ENCODE measurements at regions not wholly inside any gene's neighbourhood (a gene's known extent, or its start where the extent isn't known, plus 50 kb on each side); places are given as distances from the start of the nearest gene placed in this dataset.

DNA sequence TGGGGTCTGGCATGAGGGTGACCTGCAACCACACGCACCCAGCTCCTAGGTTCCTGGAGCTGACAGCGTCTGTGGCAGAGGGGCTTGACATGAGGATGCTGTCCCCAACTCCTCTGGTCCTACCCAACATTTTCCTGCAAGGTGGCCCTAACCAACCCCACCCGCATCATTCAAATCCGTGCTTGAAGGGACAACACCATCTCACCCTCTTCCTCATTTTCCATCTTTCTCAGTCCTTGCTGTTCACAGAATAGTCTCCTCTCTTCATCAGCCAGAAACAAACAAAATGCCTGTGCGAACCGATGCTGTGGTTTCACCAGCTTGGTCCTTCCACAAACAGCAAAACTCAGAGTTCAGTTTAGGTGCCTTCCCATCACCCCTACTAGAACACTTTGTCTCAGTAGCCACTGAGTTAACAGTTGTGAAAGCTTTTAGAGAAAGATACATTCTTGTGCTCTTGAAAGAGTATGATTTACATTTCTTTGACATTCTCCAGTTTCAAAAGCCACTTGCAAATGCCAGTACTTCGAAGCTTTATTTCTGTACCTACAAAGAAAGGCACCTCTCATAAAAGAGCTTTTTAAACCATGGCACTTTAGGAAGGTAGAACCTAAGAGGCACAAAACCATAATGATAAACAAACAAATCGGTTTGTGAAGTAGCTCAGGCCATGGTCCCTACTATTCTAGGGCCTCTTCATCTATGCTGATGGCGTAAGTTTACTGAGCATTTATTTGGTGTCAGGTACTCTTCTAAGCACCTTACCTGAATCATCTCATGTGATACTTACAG, 360.1 kb downstream of the SHQ1 start:
- CTCF ChIA-PET: no interaction called here
- H3K27ac ChIP-seq: peak overlapping the region; percentile 69
- TF ChIP-seq, protein P1, sequence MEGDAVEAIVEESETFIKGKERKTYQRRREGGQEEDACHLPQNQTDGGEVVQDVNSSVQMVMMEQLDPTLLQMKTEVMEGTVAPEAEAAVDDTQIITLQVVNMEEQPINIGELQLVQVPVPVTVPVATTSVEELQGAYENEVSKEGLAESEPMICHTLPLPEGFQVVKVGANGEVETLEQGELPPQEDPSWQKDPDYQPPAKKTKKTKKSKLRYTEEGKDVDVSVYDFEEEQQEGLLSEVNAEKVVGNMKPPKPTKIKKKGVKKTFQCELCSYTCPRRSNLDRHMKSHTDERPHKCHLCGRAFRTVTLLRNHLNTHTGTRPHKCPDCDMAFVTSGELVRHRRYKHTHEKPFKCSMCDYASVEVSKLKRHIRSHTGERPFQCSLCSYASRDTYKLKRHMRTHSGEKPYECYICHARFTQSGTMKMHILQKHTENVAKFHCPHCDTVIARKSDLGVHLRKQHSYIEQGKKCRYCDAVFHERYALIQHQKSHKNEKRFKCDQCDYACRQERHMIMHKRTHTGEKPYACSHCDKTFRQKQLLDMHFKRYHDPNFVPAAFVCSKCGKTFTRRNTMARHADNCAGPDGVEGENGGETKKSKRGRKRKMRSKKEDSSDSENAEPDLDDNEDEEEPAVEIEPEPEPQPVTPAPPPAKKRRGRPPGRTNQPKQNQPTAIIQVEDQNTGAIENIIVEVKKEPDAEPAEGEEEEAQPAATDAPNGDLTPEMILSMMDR (conservative IDR thresholded peaks at IDR 0.05; ENCODE audit: low read depth): no peak
- POLR2A ChIA-PET (ENCODE audit: low non-redundant PET): no interaction called here
- no peak for DNase-seq (ENCODE audit: low spot score)

DNA sequence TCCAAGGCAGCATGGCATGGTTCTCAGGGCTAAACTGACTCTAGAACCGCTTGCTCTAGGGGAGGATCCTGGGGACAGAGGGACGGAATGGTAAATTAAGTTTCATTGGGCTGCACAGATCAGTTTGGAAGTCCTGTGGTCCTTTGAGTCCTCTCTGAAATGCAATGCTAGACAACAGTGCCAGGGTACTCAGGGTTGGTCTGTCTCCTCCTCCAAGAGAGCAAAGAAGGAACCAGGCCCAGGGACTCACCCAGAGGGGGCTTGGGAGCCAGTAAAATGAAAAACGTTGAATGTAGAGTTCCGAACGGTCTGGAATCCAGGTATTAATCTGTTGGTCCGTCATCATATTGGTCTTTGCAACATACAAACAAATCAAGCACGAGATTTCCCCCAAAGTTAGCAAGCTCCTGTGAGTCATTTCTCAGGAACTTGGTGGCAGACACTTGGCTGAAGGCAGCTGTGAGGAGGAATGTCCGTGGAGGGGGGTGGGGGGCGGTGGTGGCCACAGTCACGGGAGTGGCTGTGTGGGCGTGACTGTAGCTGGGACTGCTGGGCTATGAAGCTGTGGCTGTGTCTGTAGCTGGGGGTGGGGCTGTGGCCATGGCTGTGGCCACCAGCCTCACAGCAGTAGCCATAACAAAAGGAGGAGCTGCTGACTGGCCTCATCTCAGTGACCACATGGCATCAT, 361.0 kb downstream of the SHQ1 start:
- ChIA-PET POLR2A (ENCODE audit: low non-redundant PET) (no interaction called here), CTCF (interaction anchor here (0.6 kb wide), 1 partner anchor 137 kb away, joined by 3 read pairs; no protein-coding TSS in a partner anchor)
- peak overlapping the region; percentile 69 for H3K27ac ChIP-seq
- peak; percentile 57 for DNase-seq (ENCODE audit: low spot score)
- TF ChIP-seq, protein P1 (conservative IDR thresholded peaks at IDR 0.05; ENCODE audit: low read depth): no peak

DNA sequence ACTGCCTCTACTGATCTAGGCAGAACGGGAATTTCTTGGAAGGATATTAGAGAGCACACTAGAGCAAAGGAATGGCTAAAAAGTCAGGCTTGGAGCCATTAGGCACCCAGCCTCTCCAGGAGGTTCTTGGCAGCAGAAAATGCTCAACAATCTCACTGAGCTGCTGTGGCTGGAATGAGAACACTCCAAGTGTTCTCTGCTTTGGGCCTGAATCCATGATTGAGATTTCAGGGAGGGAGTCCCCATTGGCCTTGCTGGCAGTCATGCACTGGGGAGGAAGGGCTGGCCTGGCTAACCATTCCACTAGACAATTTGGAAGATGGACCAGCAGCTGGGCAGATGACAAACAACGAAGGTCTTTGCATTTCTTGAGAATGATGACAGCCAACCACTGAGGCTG, 362.6 kb downstream of the SHQ1 start:
- CTCF ChIA-PET: interaction anchor here (0.6 kb wide), 1 partner anchor 176 kb away, joined by 3 read pairs; no protein-coding TSS in a partner anchor
- POLR2A ChIA-PET (ENCODE audit: low non-redundant PET): no interaction called here
- TF ChIP-seq, protein P1 (conservative IDR thresholded peaks at IDR 0.05; ENCODE audit: low read depth): no peak
- peak overlapping the region; percentile 33; the same call in 1 of the 2 replicates for H3K27ac ChIP-seq
- DNase-seq (ENCODE audit: low spot score): no peak

DNA sequence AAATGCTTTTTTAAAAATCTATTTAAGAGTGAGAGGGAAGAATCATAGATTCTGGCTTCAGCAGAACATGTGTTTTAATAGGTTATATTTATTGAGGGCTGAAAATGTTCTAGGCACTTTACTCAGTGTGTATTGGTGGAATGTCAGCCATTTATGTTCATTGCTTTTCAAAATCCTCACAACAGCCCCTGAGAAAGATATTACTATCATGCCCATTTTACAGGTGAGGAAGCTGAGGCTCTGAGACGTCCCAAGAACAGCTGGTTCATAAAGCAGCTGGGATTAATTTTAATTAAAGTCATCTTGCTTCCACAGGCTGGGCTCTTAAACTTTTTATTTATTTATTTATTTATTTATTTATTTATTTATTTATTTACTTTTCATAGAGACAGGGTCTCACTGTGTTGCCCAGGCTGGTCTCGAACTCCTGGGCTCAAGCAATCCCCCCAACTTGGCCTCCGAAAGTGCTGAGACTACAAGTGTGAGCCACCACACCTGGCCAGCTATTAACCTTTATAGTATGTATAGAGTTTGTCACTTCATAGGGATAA, 364.6 kb downstream of the SHQ1 start:
- TF ChIP-seq, protein P1 (conservative IDR thresholded peaks at IDR 0.05; ENCODE audit: low read depth): no peak
- peak overlapping the region; percentile 18; the same call in 1 of the 2 replicates for H3K27ac ChIP-seq
- ChIA-PET POLR2A (ENCODE audit: low non-redundant PET) (interaction anchor here (1.4 kb wide), 1 partner anchor 36 kb away, joined by 7 read pairs; no protein-coding TSS in a partner anchor), CTCF (no interaction called here)
- DNase-seq (ENCODE audit: low spot score): no peak

DNA sequence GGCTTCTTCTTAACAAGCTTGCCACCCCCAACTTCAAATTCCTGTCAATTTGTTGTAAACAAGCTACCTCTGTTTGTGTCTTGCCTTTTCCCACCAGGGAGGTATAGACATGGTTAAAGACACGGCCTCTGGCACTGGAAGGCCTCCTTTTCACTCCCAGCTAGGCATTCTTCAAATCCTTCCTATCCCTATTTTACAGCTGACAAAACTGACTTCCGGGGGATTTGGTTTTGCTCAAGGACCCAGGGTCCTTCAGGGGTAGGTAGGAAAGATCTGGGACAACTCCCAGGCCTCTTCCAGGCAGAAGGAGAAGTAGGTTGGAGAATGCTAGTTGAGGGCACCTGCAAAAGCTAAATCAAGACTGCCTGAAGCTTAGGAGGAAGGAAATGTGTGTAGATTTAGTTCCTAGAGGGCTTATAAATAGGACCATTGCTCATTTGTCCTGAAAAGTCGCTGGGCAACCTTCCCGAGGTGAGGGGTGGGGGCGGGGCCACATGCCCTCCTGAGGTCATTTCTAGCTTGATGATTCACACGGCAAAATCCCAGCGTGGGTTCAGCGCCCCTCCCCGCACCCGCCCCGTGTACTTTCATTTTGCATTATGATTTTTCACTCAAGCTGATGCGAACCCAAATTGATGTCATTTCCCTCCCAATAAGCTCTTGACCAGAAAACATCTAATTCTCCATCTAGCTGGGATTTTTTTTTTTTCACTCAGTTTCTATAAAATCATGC, 365.5 kb downstream of the SHQ1 start:
- ChIA-PET POLR2A (ENCODE audit: low non-redundant PET) (interaction anchor here (1.4 kb wide), 1 partner anchor 35 kb away, joined by 7 read pairs; no protein-coding TSS in a partner anchor), CTCF (interaction anchor here (0.7 kb wide), 2 partner anchors 57 to 336 kb away, joined by 3 read pairs; no protein-coding TSS in a partner anchor)
- H3K27ac ChIP-seq: peak overlapping the region; percentile 65
- DNase-seq (ENCODE audit: low spot score): peak; percentile 81
- TF ChIP-seq, protein P1 (conservative IDR thresholded peaks at IDR 0.05; ENCODE audit: low read depth): no peak

DNA sequence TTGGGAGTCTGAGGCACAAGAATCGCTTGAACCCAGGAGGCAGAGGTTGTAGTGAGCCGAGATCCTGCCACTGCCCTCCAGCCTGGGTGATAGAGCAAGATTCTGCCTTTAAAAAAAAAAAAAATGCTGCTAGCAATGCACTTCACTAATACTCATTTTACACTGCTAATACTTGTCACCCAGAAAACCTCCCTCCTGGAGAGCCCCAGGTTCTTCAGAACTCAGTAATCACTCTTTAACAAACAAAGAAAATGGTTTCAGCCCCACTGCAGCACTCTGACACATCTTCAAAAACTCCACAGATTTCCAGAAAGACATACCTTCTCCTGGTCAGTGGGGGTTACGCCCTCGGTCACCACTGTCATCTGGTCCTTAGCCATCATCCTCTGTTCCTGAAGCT, 366.7 kb downstream of the SHQ1 start:
- ChIA-PET POLR2A (ENCODE audit: low non-redundant PET) (no interaction called here), CTCF (no interaction called here)
- TF ChIP-seq, protein P1 (conservative IDR thresholded peaks at IDR 0.05; ENCODE audit: low read depth): no peak
- no peak overlapping the region for H3K27ac ChIP-seq
- DNase-seq (ENCODE audit: low spot score): no peak
